Tibial artery (tissue), 4 donors: ENCODE measurements at regions not wholly inside any gene's neighbourhood (a gene's known extent, or its start where the extent isn't known, plus 50 kb on each side); places are given as distances from the start of the nearest gene placed in this dataset.

Source experiments
- DNase-seq, 2 donors: peaks; one replicate each; pipeline ENCODE4 v3.0.0-alpha.2; 2019
- H3K27ac ChIP-seq, 2 donors: fragments of 200-600 bp; sonication (generic) in 1 of 2; 1 replicate in 1 of 2; 2 replicates in 1 of 2; pipeline ENCODE4 v1.5.1; 2018 to 2019; ENCODE audit warnings: mild to moderate bottlenecking in 1 of 2
- H3K27me3 ChIP-seq, 2 donors: fragments of 200-600 bp; sonication (generic) in 1 of 2; one replicate each; pipeline versions ENCODE4 v1.5.1 to v1.6.0; 2016 to 2019
- H3K36me3 ChIP-seq, 3 donors: fragments of 200-600 bp; sonication (generic) in 2 of 3; one replicate each; pipeline ENCODE4 v1.5.1; 2016 to 2019; ENCODE audit warnings: mild to moderate bottlenecking in 2 of 3
- H3K4me1 ChIP-seq, 4 donors: fragments of 200-600 bp; sonication (generic) in 2 of 4; 1 replicate in 3 of 4; 2 replicates in 1 of 4; pipeline ENCODE4 v1.5.1; 2016 to 2019
- H3K4me3 ChIP-seq, 2 donors: fragments of 200-600 bp; sonication (generic) in 1 of 2; 1 replicate in 1 of 2; 2 replicates in 1 of 2; pipeline ENCODE4 v1.5.1; 2018 to 2019; ENCODE audit warnings: mild to moderate bottlenecking in 2 of 2
- H3K9me3 ChIP-seq, 3 donors: fragments of 200-600 bp; sonication (generic) in 1 of 3; one replicate each; pipeline ENCODE4 v1.5.1; 2016 to 2019
- intact Hi-C: fragments of 100-400 bp; cut with DNase I; formaldehyde crosslinking; loops from one replicate; pipeline ENCODE4 v1.15.0; 2023; ENCODE audit warnings: low total_unique reads
- TF ChIP-seq, protein P1 (sequence below), 2 experiments: fragments of 200-600 bp in 1 of 2; fragments of 450-650 bp in 1 of 2; IDR thresholded peaks; one replicate each; pipeline ENCODE4 v1.5.1; 2017 to 2019; ENCODE audit warnings: antibody characterized with exemption in 2 of 2, mild to moderate bottlenecking in 1 of 2, moderate library complexity in 1 of 2

DNA sequence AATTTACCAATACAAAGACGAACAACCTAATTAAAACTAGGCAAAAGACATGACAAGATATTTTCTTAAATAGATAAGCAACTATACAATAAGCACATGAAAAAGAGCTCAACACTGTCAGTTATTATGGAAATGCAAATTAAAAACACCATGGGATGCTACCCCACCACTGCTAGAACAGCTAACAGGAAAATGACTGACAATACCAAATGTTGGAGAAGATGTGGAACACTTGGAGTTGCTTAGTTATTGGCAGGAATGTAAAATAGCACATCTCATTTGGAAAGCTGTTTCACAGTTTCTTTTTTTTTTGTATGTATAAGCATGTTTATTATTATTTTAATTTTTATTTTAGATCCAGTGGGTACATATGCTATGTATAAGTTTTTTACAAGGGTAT lies 84.4 kb downstream of the CYRIA start:
- no peak overlapping the region for H3K4me3 ChIP-seq
- no peaks in the 10 kb centered on the region for H3K27me3 ChIP-seq
- intact Hi-C loops = no loop called here
- H3K36me3 ChIP-seq = no peaks in the 10 kb centered on the region
- TF ChIP-seq, protein P1, sequence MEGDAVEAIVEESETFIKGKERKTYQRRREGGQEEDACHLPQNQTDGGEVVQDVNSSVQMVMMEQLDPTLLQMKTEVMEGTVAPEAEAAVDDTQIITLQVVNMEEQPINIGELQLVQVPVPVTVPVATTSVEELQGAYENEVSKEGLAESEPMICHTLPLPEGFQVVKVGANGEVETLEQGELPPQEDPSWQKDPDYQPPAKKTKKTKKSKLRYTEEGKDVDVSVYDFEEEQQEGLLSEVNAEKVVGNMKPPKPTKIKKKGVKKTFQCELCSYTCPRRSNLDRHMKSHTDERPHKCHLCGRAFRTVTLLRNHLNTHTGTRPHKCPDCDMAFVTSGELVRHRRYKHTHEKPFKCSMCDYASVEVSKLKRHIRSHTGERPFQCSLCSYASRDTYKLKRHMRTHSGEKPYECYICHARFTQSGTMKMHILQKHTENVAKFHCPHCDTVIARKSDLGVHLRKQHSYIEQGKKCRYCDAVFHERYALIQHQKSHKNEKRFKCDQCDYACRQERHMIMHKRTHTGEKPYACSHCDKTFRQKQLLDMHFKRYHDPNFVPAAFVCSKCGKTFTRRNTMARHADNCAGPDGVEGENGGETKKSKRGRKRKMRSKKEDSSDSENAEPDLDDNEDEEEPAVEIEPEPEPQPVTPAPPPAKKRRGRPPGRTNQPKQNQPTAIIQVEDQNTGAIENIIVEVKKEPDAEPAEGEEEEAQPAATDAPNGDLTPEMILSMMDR (IDR thresholded peaks at IDR 0.05) = no peak
- no peak overlapping the region for H3K27ac ChIP-seq
- H3K9me3 ChIP-seq = no peaks in the 10 kb centered on the region
- no peak for DNase-seq
- H3K4me1 ChIP-seq = peaks cover 0 to 4% (median 0%) of the 10 kb centered on the region in 4 donors

DNA sequence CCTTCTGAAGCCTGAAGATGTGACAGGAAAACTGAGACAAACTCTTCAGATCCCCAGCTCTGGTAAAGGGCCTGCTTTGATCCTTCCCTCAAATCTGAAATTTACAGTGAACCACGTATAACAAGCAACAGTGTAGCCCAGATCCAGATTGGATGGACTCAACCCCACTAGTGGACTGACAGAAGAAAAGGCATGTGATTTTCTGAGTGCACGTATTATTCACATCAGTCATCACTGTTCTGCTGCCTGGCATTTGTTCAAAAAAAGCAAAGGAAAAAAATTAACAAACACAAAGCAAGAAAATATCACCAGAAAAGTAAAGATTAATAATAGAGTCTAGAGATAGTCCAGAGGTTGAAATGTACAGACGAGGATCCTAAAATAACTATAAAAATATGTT lies 87.6 kb downstream of the CYRIA start:
- H3K4me3 ChIP-seq = no peak overlapping the region
- TF ChIP-seq, protein P1 (IDR thresholded peaks at IDR 0.05) = no peak
- no peaks in the 10 kb centered on the region for H3K9me3 ChIP-seq
- H3K4me1 ChIP-seq = peaks cover 0 to 4% (median 0%) of the 10 kb centered on the region in 4 donors
- no peak overlapping the region for H3K27ac ChIP-seq
- H3K36me3 ChIP-seq = no peaks in the 10 kb centered on the region
- intact Hi-C loops = no loop called here
- no peak for DNase-seq
- no peaks in the 10 kb centered on the region for H3K27me3 ChIP-seq

GRCh38 chr2:16570516-16570915 lies 95.1 kb downstream of the CYRIA start:
- H3K9me3 ChIP-seq = no peaks in the 10 kb centered on the region
- H3K27ac ChIP-seq = no peak overlapping the region
- H3K27me3 ChIP-seq = no peaks in the 10 kb centered on the region
- no peak for DNase-seq
- intact Hi-C loops = no loop called here
- H3K36me3 ChIP-seq = no peaks in the 10 kb centered on the region
- no peaks in the 10 kb centered on the region for H3K4me1 ChIP-seq
- no peak overlapping the region for H3K4me3 ChIP-seq
- TF ChIP-seq, protein P1 (IDR thresholded peaks at IDR 0.05) = no peak

- intact Hi-C loops = no loop called here
- Histone ChIP-seq H3K27me3 (no peaks in the 10 kb centered on the region), H3K27ac (no peak overlapping the region), H3K9me3 (no peaks in the 10 kb centered on the region), H3K36me3 (peaks cover 0 to 5% (median 0%) of the 10 kb centered on the region in 3 donors), H3K4me3 (no peak overlapping the region), H3K4me1 (no peaks in the 10 kb centered on the region)
- DNase-seq = no peak
- TF ChIP-seq, protein P1 (IDR thresholded peaks at IDR 0.05) = no peak
Observed at GRCh38 chr2:16568998-16569784, 96.4 kb downstream of the CYRIA start.

GRCh38 chr2:16566701-16567100 lies 98.9 kb downstream of the CYRIA start:
- no peak for DNase-seq
- H3K27ac ChIP-seq = no peak overlapping the region
- H3K9me3 ChIP-seq = no peaks in the 10 kb centered on the region
- no peak overlapping the region for H3K4me3 ChIP-seq
- peaks cover 0 to 8% (median 3%) of the 10 kb centered on the region in 3 donors for H3K36me3 ChIP-seq
- H3K4me1 ChIP-seq = no peaks in the 10 kb centered on the region
- intact Hi-C loops = no loop called here
- no peaks in the 10 kb centered on the region for H3K27me3 ChIP-seq
- TF ChIP-seq, protein P1 (IDR thresholded peaks at IDR 0.05) = no peak
